ENCODE measurements at regions not wholly inside any gene's neighbourhood (a gene's known extent, or its start where the extent isn't known, plus 50 kb on each side); places are given as distances from the start of the nearest gene placed in this dataset.
"Not testable (repeated sequence)": the region's sequence is repeated elsewhere in the genome, so short reads cannot be mapped to it uniquely, and the experiment has no call there.

GRCh38 chr6:11458509-11458908 lies 79.0 kb upstream of the TMEM170B start:
- H3K4me3 ChIP-seq (ENCODE audit: low read length) = no peak overlapping the region
- TF ChIP-seq CTCF (conservative IDR thresholded peaks at IDR 0.05; ENCODE audit: low read length) = no peak
- DNase-seq (ENCODE audit: low read depth) = no peak

- not testable (repeated sequence) for H3K4me3 ChIP-seq (ENCODE audit: low read length); DNase-seq (ENCODE audit: low read depth)
Observed at GRCh38 chr6:11457422-11457821, 80.1 kb upstream of the TMEM170B start.

GRCh38 chr6:11452106-11452505 lies 85.4 kb upstream of the TMEM170B start:
- H3K4me3 ChIP-seq (ENCODE audit: low read length); DNase-seq (ENCODE audit: low read depth): not testable (repeated sequence)

- no peak for TF ChIP-seq CTCF (conservative IDR thresholded peaks at IDR 0.05; ENCODE audit: low read length)
- no peak for DNase-seq (ENCODE audit: low read depth)
Observed at GRCh38 chr6:11450037-11450436, 87.5 kb upstream of the TMEM170B start.

GRCh38 chr6:11449408-11449807 lies 88.1 kb upstream of the TMEM170B start:
- TF ChIP-seq CTCF (conservative IDR thresholded peaks at IDR 0.05; ENCODE audit: low read length) = no peak
- no peak overlapping the region for H3K4me3 ChIP-seq (ENCODE audit: low read length)
- DNase-seq (ENCODE audit: low read depth) = no peak

More at GRCh38 chr6:11450037-11450436, 87.5 kb upstream of the TMEM170B start:
- H3K4me3 ChIP-seq (ENCODE audit: low read length) = no peak overlapping the region

- TF ChIP-seq CTCF (conservative IDR thresholded peaks at IDR 0.05; ENCODE audit: low read length) = no peak
- DNase-seq (ENCODE audit: low read depth) = no peak
- no peak overlapping the region for H3K4me3 ChIP-seq (ENCODE audit: low read length)
Observed at GRCh38 chr6:11448038-11448437, 89.5 kb upstream of the TMEM170B start.

GRCh38 chr6:11447265-11447664 lies 90.3 kb upstream of the TMEM170B start:
- no peak for DNase-seq (ENCODE audit: low read depth)
- no peak for TF ChIP-seq CTCF (conservative IDR thresholded peaks at IDR 0.05; ENCODE audit: low read length)
- H3K4me3 ChIP-seq (ENCODE audit: low read length) = no peak overlapping the region

GRCh38 chr6:11445146-11445545 lies 92.4 kb upstream of the TMEM170B start:
- DNase-seq (ENCODE audit: low read depth) = no peak
- TF ChIP-seq CTCF (conservative IDR thresholded peaks at IDR 0.05; ENCODE audit: low read length) = no peak
- no peak overlapping the region for H3K4me3 ChIP-seq (ENCODE audit: low read length)

GRCh38 chr6:11443125-11443524 lies 94.4 kb upstream of the TMEM170B start:
- DNase-seq (ENCODE audit: low read depth); H3K4me3 ChIP-seq (ENCODE audit: low read length): not testable (repeated sequence)
